Progenitor cell of endocrine pancreas (in vitro differentiated cells): ENCODE measurements at regions not wholly inside any gene's neighbourhood (a gene's known extent, or its start where the extent isn't known, plus 50 kb on each side); places are given as distances from the start of the nearest gene placed in this dataset.

ENCODE experiments used
- DNase-seq: peaks from one replicate; pipeline ENCODE4 v3.0.0; 2021; ENCODE audit warnings: low spot score; ENCODE audit not compliant: unreplicated experiment
- H3K27ac Mint-ChIP-seq: 2 replicates; pipeline ENCODE4 v1.8.0; 2021; ENCODE audit warnings: mild to moderate bottlenecking, moderate library complexity, mixed read lengths
- H3K27me3 Mint-ChIP-seq: 2 replicates; pipeline ENCODE4 v1.8.0; 2021; ENCODE audit warnings: mixed read lengths
- H3K36me3 Mint-ChIP-seq: 2 replicates; pipeline ENCODE4 v1.8.0; 2022; ENCODE audit warnings: mixed read lengths; ENCODE audit not compliant: insufficient read depth
- H3K4me1 Mint-ChIP-seq: 2 replicates; pipeline ENCODE4 v1.8.0; 2021; ENCODE audit warnings: low read depth, mixed read lengths
- H3K4me3 Mint-ChIP-seq: 2 replicates; pipeline ENCODE4 v1.8.0; 2021; ENCODE audit warnings: low read depth, mild to moderate bottlenecking, moderate library complexity, mixed read lengths
- H3K9me3 Mint-ChIP-seq: 2 replicates; pipeline ENCODE4 v1.8.0; 2021; ENCODE audit warnings: low read depth, mixed read lengths
- CTCF ChIP-seq: fragments of 200-600 bp; sonication (generic); IDR thresholded peaks from one replicate; pipeline ENCODE4 v1.5.0; 2021; ENCODE audit warnings: antibody characterized with exemption, mild to moderate bottlenecking; ENCODE audit not compliant: unreplicated experiment

GRCh38 chrX:5155301-5155700, 1073.4 kb downstream of the NLGN4X start:
- no peak for DNase-seq
- H3K9me3 Mint-ChIP-seq: peaks cover 3% of the 10 kb centered on the region
- H3K4me3 Mint-ChIP-seq: no peak overlapping the region
- H3K36me3 Mint-ChIP-seq: no peaks in the 10 kb centered on the region
- no peak overlapping the region for H3K27ac Mint-ChIP-seq
- no peak for TF ChIP-seq CTCF
- peaks cover 14% of the 10 kb centered on the region for H3K4me1 Mint-ChIP-seq
- H3K27me3 Mint-ChIP-seq: no peaks in the 10 kb centered on the region

- H3K36me3 Mint-ChIP-seq: no peaks in the 10 kb centered on the region
- no peak for TF ChIP-seq CTCF
- H3K4me1 Mint-ChIP-seq: no peaks in the 10 kb centered on the region
- H3K9me3 Mint-ChIP-seq: no peaks in the 10 kb centered on the region
- no peak overlapping the region for H3K4me3 Mint-ChIP-seq
- H3K27me3 Mint-ChIP-seq: no peaks in the 10 kb centered on the region
- no peak for DNase-seq
- no peak overlapping the region for H3K27ac Mint-ChIP-seq
These were observed 1082.7 kb downstream of the NLGN4X start for GRCh38 chrX:5145957-5146356.

GRCh38 chrX:5142644-5143043, 1086.0 kb downstream of the NLGN4X start:
- H3K4me3 Mint-ChIP-seq: no peak overlapping the region
- no peak for DNase-seq
- no peaks in the 10 kb centered on the region for H3K36me3 Mint-ChIP-seq
- no peaks in the 10 kb centered on the region for H3K4me1 Mint-ChIP-seq
- H3K27ac Mint-ChIP-seq: no peak overlapping the region
- H3K27me3 Mint-ChIP-seq: no peaks in the 10 kb centered on the region
- no peak for TF ChIP-seq CTCF
- peaks cover 5% of the 10 kb centered on the region for H3K9me3 Mint-ChIP-seq

GRCh38 chrX:5122181-5122678, 1106.4 kb downstream of the NLGN4X start:
- no peaks in the 10 kb centered on the region for H3K9me3 Mint-ChIP-seq
- no peaks in the 10 kb centered on the region for H3K4me1 Mint-ChIP-seq
- DNase-seq: no peak
- no peaks in the 10 kb centered on the region for H3K27me3 Mint-ChIP-seq
- H3K4me3 Mint-ChIP-seq: no peak overlapping the region
- no peak overlapping the region for H3K27ac Mint-ChIP-seq
- no peaks in the 10 kb centered on the region for H3K36me3 Mint-ChIP-seq
- TF ChIP-seq CTCF: no peak

GRCh38 chrX:5117816-5118215, 1110.9 kb downstream of the NLGN4X start:
- no peak for TF ChIP-seq CTCF
- no peaks in the 10 kb centered on the region for H3K4me1 Mint-ChIP-seq
- H3K27me3 Mint-ChIP-seq: no peaks in the 10 kb centered on the region
- no peak overlapping the region for H3K4me3 Mint-ChIP-seq
- no peak overlapping the region for H3K27ac Mint-ChIP-seq
- DNase-seq: no peak
- H3K9me3 Mint-ChIP-seq: no peaks in the 10 kb centered on the region
- H3K36me3 Mint-ChIP-seq: no peaks in the 10 kb centered on the region
